Left lung (tissue), 4 donors: ENCODE measurements at regions not wholly inside any gene's neighbourhood (a gene's known extent, or its start where the extent isn't known, plus 50 kb on each side); places are given as distances from the start of the nearest gene placed in this dataset.
A peak's percentile ranks its signal among the peaks of the same experiment; 100 is the strongest.
"Not testable (repeated sequence)": the region's sequence is repeated elsewhere in the genome, so short reads cannot be mapped to it uniquely, and the experiment has no call there.

Source experiments
- ATAC-seq: fragments of 200-7000 bp; cut with Tn5 transposase; one replicate; pipeline ENCODE4 v1.9.1; 2020; ENCODE audit warnings: moderate library complexity
- DNase-seq, 4 donors: peaks; one replicate each; pipeline ENCODE4 v3.0.0-alpha.2; 2013 to 2020
- H3K27ac ChIP-seq, 2 donors: fragments of 200-600 bp; sonication (generic) in 1 of 2; one replicate each; pipeline versions ENCODE4 v1.5.0 to v1.8.0; 2020 to 2021
- H3K27me3 ChIP-seq, 2 donors: fragments of 200-600 bp; sonication (generic) in 1 of 2; one replicate each; pipeline versions ENCODE4 v1.5.0 to v1.8.0; 2020 to 2021
- H3K36me3 ChIP-seq, 2 donors: fragments of 200-600 bp; sonication (generic) in 1 of 2; one replicate each; pipeline versions ENCODE4 v1.5.0 to v1.8.0; 2020 to 2021
- H3K4me1 ChIP-seq, 2 donors: fragments of 200-600 bp; one replicate each; pipeline ENCODE4 v1.8.0; 2021
- H3K4me3 ChIP-seq, 2 donors: fragments of 200-600 bp; sonication (generic) in 1 of 2; one replicate each; pipeline versions ENCODE4 v1.5.0 to v1.8.0; 2020 to 2021; ENCODE audit warnings: mild to moderate bottlenecking in 1 of 2
- H3K9me3 ChIP-seq, 2 donors: fragments of 200-600 bp; sonication (generic) in 1 of 2; one replicate each; pipeline versions ENCODE4 v1.5.0 to v1.8.0; 2020 to 2021
- CTCF ChIP-seq, 2 donors: fragments of 200-600 bp; sonication (generic) in 1 of 2; IDR thresholded peaks; one replicate each; pipeline versions ENCODE4 v1.5.0 to v1.8.0; 2021; ENCODE audit warnings: antibody characterized with exemption in 2 of 2
- intact Hi-C, 2 donors: fragments of 100-400 bp; cut with DNase I; formaldehyde crosslinking; loops; one replicate each; pipeline versions ENCODE4 v1.11.2 to v1.14.2; 2022
- donor health status: DM: no; HTN: yes; CAD: no.
- donor health status: DM: no; HTN: no; CAD: no.

GRCh38 chr15:79640206-79640605, 208.1 kb downstream of the MINAR1 start:
- Histone ChIP-seq H3K9me3 (no peaks in the 10 kb centered on the region), H3K4me1 (no peaks in the 10 kb centered on the region), H3K27me3 (no peaks in the 10 kb centered on the region), H3K27ac (no peak overlapping the region), H3K4me3 (no peak overlapping the region), H3K36me3 (no peaks in the 10 kb centered on the region)
- TF ChIP-seq CTCF (IDR thresholded peaks at IDR 0.05) = no peak
- intact Hi-C loops = no loop called here
- DNase-seq (peak in 1 of 4 donors; percentile 46), ATAC-seq (peak; percentile 88)

GRCh38 chr15:79641841-79642240, 209.7 kb downstream of the MINAR1 start:
- TF ChIP-seq CTCF (IDR thresholded peaks at IDR 0.05) = no peak
- intact Hi-C loops = no loop called here
- Histone ChIP-seq H3K4me3 (no peak overlapping the region), H3K36me3 (no peaks in the 10 kb centered on the region), H3K27ac (no peak overlapping the region), H3K4me1 (no peaks in the 10 kb centered on the region), H3K27me3 (no peaks in the 10 kb centered on the region), H3K9me3 (peaks cover 0 to 3% of the 10 kb centered on the region in 2 donors)
- no peak for DNase-seq
- ATAC-seq = no peak

- no peaks in the 10 kb centered on the region for H3K4me1 ChIP-seq
- no peaks in the 10 kb centered on the region for H3K36me3 ChIP-seq
- ATAC-seq (no peak), DNase-seq (no peak)
- peaks cover 0 to 3% of the 10 kb centered on the region in 2 donors for H3K9me3 ChIP-seq
- TF ChIP-seq CTCF (IDR thresholded peaks at IDR 0.05) = no peak
- H3K4me3 ChIP-seq = no peak overlapping the region
- H3K27me3 ChIP-seq = no peaks in the 10 kb centered on the region
- no peak overlapping the region for H3K27ac ChIP-seq
- intact Hi-C loops = no loop called here
Measured at GRCh38 chr15:79643393-79643792, 211.3 kb downstream of the MINAR1 start.

GRCh38 chr15:79644091-79644490, 212.0 kb downstream of the MINAR1 start:
- TF ChIP-seq CTCF (IDR thresholded peaks at IDR 0.05) = no peak
- H3K9me3 ChIP-seq = peaks cover 0 to 3% of the 10 kb centered on the region in 2 donors
- no peak for ATAC-seq

GRCh38 chr15:79652972-79653371, 220.8 kb downstream of the MINAR1 start:
- H3K4me1 ChIP-seq, DNase-seq, H3K4me3 ChIP-seq, H3K27me3 ChIP-seq, H3K9me3 ChIP-seq, H3K27ac ChIP-seq, intact Hi-C loops, ATAC-seq, H3K36me3 ChIP-seq: not testable (repeated sequence)

More at GRCh38 chr15:79644091-79644490, 212.0 kb downstream of the MINAR1 start:
- no peaks in the 10 kb centered on the region for H3K27me3 ChIP-seq
- no peak overlapping the region for H3K4me3 ChIP-seq
- H3K36me3 ChIP-seq = no peaks in the 10 kb centered on the region
- H3K27ac ChIP-seq = no peak overlapping the region
- H3K4me1 ChIP-seq = no peaks in the 10 kb centered on the region
- intact Hi-C loops = no loop called here
- DNase-seq = no peak

GRCh38 chr15:79653533-79653932, 221.4 kb downstream of the MINAR1 start:
- intact Hi-C loops = no loop called here
- DNase-seq (no peak), ATAC-seq (no peak)
- H3K27me3 ChIP-seq = no peaks in the 10 kb centered on the region
- no peak overlapping the region for H3K27ac ChIP-seq
- no peaks in the 10 kb centered on the region for H3K36me3 ChIP-seq
- H3K4me1 ChIP-seq = no peaks in the 10 kb centered on the region
- H3K4me3 ChIP-seq = no peak overlapping the region
- no peak for TF ChIP-seq CTCF (IDR thresholded peaks at IDR 0.05)
- peaks cover 0 to 4% of the 10 kb centered on the region in 2 donors for H3K9me3 ChIP-seq
